ENCODE measurements at regions not wholly inside any gene's neighbourhood (a gene's known extent, or its start where the extent isn't known, plus 50 kb on each side); places are given as distances from the start of the nearest gene placed in this dataset.
A peak's percentile ranks its signal among the peaks of the same experiment; 100 is the strongest.

DNA sequence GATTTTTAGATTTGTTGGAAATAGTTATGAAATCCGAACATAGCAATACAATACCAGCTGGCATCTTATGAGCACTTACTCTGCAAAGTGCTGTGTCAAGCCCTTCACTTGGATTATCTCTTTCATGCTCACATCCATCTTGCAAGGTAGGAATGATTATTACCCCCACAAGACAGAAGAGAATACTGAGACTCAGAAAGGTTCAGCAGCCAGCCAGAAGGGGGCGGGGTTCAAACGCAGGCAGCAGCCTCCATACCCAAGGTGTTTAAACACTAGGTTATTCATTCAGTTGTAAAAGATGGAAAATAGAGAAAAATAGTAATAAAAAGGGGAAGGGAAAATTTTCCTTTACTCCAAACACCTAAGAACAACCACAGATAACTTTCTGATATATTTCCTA lies 158.5 kb downstream of the CCDC34 start:
- peak; percentile 74; the same call in 1 of the 2 replicates for TF ChIP-seq CTCF (IDR thresholded peaks at IDR 0.05)

DNA sequence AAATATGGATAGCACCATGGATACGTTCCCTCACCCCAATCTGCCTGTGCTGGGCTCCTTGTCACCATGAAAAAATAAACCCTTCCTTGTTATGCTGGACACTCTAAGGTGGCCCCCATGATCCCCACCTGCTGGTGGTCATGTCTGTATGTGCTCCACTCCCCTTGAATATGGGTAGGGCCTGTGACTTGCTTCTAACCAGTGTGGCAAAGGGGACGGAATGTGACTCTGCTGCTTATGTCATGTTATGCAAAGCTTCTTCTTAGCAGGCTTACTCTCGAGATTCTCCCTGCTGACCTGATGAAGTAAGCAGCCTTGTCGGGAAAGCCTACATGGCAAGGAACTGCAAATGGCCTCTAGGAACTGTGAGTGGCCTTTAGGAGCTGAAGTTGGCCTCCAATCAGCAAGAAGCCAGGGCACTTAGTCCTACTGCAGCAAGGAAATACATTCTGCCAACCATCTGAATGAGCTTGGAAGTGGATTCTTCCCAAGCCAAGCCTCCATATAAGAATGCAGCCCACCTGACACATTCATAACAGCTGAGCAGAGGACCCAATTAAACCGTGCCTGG lies 159.9 kb downstream of the CCDC34 start:
- TF ChIP-seq CTCF (IDR thresholded peaks at IDR 0.05), result no peak

DNA sequence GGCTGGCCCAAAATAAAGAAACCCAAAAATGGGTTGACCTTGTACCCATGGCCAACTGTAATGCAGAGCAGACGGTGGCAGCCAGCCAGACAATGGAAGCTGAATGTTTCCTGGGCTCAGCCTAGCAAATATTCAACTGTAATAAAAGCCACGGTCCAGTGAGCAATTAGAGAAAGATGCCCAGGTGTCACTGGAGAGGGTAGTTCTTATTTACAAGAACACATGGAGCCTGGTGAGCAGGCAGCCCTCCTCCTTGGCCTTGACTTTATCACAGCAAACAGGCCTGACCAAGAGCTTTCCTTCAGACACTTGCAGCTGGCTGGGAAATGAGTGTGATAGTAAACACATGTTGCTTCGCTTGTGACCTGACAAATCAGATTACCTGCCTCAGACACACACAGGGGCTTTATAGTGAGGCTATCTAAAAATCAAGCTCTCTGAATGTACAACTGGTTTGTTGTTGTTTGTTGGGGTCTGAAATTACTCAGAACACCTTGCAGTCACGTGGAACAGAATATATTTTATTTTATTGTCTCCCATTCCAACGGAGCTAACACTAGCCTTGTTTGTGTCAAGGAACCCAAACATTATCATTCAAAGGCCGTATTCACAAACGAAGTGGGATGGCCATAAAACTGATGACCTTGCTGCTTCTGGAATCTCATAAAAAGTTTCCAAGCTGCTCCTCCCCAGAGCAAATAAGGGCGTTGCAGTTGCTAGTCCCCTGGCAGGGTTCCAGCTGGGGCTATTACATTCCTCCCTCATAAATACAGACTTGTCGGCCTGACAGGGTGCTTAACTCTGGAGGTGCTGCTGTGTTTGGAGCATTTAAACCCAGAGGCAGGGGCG lies 161.1 kb downstream of the BBOX1 start:
- no peak for TF ChIP-seq CTCF (IDR thresholded peaks at IDR 0.05)

DNA sequence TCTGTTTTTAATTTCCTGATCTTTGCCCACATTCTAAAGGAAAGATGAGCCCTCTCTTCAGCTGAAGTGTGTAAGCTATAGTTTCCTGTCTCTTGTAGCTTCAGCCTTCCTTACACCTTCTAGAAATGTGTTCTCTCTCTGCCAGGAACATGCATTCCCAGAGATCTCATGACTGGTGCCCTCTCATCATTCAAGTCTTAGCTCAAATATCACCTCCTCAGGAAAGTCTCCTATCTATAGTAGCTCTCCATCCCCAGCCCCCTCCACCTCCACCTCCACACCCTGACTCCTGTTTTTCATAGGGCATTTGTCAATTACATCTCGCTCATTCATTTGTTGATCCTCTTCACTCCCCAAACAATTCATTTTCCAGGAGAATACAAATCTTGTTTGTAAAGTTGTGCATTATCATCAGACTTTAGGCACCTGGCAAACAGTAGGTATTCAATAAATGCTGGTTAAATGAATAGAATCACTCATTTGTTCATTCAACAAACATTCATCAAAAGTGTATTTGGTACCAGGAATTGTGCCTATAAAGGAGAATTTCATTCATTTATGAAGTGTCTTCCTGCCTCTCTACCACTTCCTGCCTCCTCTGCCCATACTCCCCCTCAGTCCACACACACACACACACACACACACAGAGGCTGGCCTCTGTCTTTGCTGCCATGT lies 160.3 kb downstream of the BBOX1 start:
- no peak for TF ChIP-seq CTCF (IDR thresholded peaks at IDR 0.05)

DNA sequence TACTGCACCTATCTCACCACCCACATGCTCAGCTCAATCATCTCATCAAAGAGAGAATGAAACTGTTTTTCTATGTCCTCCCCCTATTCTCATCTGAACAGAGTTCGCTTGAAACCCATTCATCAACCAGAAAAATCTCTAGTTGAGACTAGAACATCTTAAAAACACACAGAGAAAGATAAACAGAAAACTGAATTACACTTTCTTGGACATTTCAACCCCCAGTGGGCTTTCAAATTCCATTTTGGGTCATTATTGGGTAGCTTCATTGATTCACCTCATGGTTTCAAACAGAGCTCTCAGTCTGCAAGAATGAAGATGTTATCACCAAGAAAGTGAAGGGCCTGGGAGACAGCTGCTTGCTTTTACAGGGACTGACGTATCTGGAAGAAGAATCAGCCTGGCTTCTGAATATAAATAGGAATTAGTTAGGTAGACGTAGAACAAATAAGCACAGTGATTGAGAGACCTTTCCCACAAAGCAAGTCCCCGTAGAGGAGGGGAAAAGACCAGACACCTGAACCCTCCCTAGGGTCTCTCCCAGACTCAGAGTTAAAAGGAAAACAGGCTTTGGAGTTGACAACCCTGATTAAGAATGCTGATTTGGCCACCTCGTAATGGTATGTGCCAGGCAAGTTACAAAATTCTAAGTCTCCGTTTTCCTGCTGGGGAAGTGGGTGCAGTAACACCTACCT lies 155.7 kb downstream of the BBOX1 start:
- no peak for TF ChIP-seq CTCF (IDR thresholded peaks at IDR 0.05)

DNA sequence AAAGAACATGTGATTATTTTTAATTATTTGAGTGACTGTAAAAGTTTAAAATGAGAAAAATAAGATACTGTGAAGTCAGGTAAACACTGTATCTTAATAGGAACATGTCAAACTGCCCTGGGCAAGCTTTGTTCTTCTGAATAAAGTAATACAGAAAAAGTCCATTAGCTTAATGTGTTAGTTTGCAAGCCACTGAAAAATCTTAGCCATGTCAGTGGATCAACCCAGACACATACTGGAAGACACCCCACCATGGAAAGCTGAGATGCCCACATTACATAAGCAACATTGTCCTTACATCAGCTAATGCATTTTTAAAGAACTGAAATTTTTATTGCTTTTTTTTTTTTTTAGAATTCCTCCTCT lies 155.2 kb downstream of the BBOX1 start:
- TF ChIP-seq CTCF (IDR thresholded peaks at IDR 0.05), result no peak

DNA sequence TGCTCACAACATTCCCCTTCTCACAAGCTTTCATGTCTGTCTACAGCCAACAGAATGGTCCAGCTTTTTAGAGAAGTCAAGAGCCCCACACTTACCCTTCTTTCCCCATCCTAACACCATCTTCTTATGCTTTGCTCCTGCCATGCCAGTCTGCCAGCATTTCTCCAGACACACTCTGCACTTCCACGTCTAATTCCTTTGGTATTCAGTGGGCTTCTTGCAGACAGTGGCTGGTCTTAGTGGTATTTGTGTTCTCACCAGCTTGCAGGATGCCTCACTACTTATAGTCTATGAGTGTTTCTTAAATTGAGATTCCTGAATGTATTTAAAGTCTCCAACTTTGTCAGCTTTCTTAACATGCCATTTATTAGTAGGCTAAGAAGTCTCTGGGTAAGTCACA lies 154.4 kb downstream of the BBOX1 start:
- TF ChIP-seq CTCF (IDR thresholded peaks at IDR 0.05), result no peak

Data from LNCAP (cell line).